IMR-90 (cell line): ENCODE measurements at regions not wholly inside any gene's neighbourhood (a gene's known extent, or its start where the extent isn't known, plus 50 kb on each side); places are given as distances from the start of the nearest gene placed in this dataset.

Experiments used
- ATAC-seq: fragments of 200-7000 bp; cut with Tn5 transposase; 2 replicates; pipeline ENCODE4 v1.9.1; 2020; ENCODE audit warnings: low read depth, mild to moderate bottlenecking, moderate library complexity
- BruUV-seq: library from RNA; stranded (reverse); fragments of 400-500 nt; replicated peaks from 2 replicates; lab custom pipeline; 2021; lab: Mats Ljungman, UMichigan
- CTCF ChIA-PET: fragments of 300-600 bp; formaldehyde crosslinking; extraction: SDS; loops from one replicate; lab custom pipeline; 2021; ENCODE audit warnings: antibody characterized with exemption; lab: Yijun Ruan, JAX
- POLR2A ChIA-PET: fragments of 300-600 bp; sonication (Branson Sonifier 250); formaldehyde crosslinking; loops from one replicate; lab custom pipeline; 2022; ENCODE audit warnings: antibody characterized with exemption; ENCODE audit not compliant: unreplicated experiment; lab: Charles Lee
- DNase-seq: peaks from one replicate; pipeline ENCODE4 v3.0.0; 2013
- H2AFZ ChIP-seq: replicated peaks from 2 replicates; pipeline ENCODE3; 2013; ENCODE audit warnings: low read length, mild to moderate bottlenecking; ENCODE audit not compliant: poor library complexity
- H2AK5ac ChIP-seq: 2 replicates; pipeline ENCODE4 v1.6.1; 2013; ENCODE audit warnings: low read depth, low read length, inconsistent platforms
- H2AK9ac ChIP-seq: replicated peaks from 2 replicates; pipeline ENCODE3; 2013; ENCODE audit warnings: mild to moderate bottlenecking, low read depth, low read length, moderate library complexity; ENCODE audit not compliant: poor library complexity
- H2BK120ac ChIP-seq: 2 replicates; pipeline ENCODE4 v1.6.1; 2013; ENCODE audit warnings: low read depth, low read length, inconsistent platforms
- H2BK15ac ChIP-seq: 3 replicates; pipeline ENCODE4 v1.6.1; 2013; ENCODE audit warnings: low read depth, low read length, inconsistent platforms
- H2BK20ac ChIP-seq: 2 replicates; pipeline ENCODE4 v1.6.1; 2013; ENCODE audit warnings: low read depth, mild to moderate bottlenecking, inconsistent platforms, low read length, moderate library complexity
- H2BK5ac ChIP-seq: 2 replicates; pipeline ENCODE4 v1.6.1; 2013; ENCODE audit warnings: mild to moderate bottlenecking, low read depth, low read length, inconsistent platforms; ENCODE audit not compliant: poor library complexity, severe bottlenecking
- H3K14ac ChIP-seq: replicated peaks from 2 replicates; pipeline ENCODE4 v1.6.1; 2013; ENCODE audit warnings: low read depth, low read length, inconsistent platforms
- H3K18ac ChIP-seq: 2 replicates; pipeline ENCODE4 v1.6.1; 2013; ENCODE audit warnings: low read depth, low read length, control low read depth
- H3K23ac ChIP-seq: 2 replicates; pipeline ENCODE4 v1.6.1; 2013; ENCODE audit warnings: low read depth, low read length, inconsistent platforms
- H3K27ac ChIP-seq: 2 replicates; pipeline ENCODE4 v1.5.1; 2013; ENCODE audit warnings: mild to moderate bottlenecking, control low read depth, low read length; ENCODE audit not compliant: insufficient read depth
- H3K27me3 ChIP-seq: 2 replicates; pipeline ENCODE4 v1.6.1; 2013; ENCODE audit warnings: low read length; ENCODE audit not compliant: control insufficient read depth, insufficient read depth
- H3K36me3 ChIP-seq: 2 replicates; pipeline ENCODE4 v1.6.1; 2013; ENCODE audit warnings: low read length, mixed read lengths; ENCODE audit not compliant: control insufficient read depth, insufficient read depth
- H3K4ac ChIP-seq: 2 replicates; pipeline ENCODE4 v1.6.1; 2013; ENCODE audit warnings: low read depth, low read length, inconsistent platforms
- H3K4me1 ChIP-seq: 2 replicates; pipeline ENCODE4 v1.6.1; 2013; ENCODE audit warnings: low read length, mixed read lengths; ENCODE audit not compliant: control insufficient read depth, insufficient read depth
- H3K4me2 ChIP-seq: 2 replicates; pipeline ENCODE4 v1.6.1; 2013; ENCODE audit warnings: low read depth, mild to moderate bottlenecking, control low read depth, low read length, moderate library complexity
- H3K4me3 ChIP-seq: 2 replicates; pipeline ENCODE4 v1.5.1; 2013; ENCODE audit warnings: low read depth, mild to moderate bottlenecking, control low read depth, low read length, moderate library complexity; ENCODE audit not compliant: insufficient read depth
- H3K56ac ChIP-seq: 2 replicates; pipeline ENCODE4 v1.6.1; 2013; ENCODE audit warnings: low read length, inconsistent platforms; ENCODE audit not compliant: insufficient read depth; ENCODE audit errors: extremely low read depth
- H3K79me1 ChIP-seq, 2 experiments: 2 replicates each; pipeline ENCODE4 v1.6.1; 2013; ENCODE audit warnings: low read length in 2 of 2, inconsistent platforms in 1 of 2, low read depth in 1 of 2
- H3K9ac ChIP-seq: 2 replicates; pipeline ENCODE4 v1.6.1; 2013; ENCODE audit warnings: low read depth, low read length, control low read depth
- H3K9me1 ChIP-seq: 2 replicates; pipeline ENCODE4 v1.6.1; 2013; ENCODE audit warnings: low read length, inconsistent platforms; ENCODE audit not compliant: insufficient read depth
- H3K9me3 ChIP-seq: 2 replicates; pipeline ENCODE4 v1.6.1; 2013; ENCODE audit warnings: low read length; ENCODE audit not compliant: control insufficient read depth, insufficient read depth
- H4K20me1 ChIP-seq: 2 replicates; pipeline ENCODE4 v1.6.1; 2013; ENCODE audit warnings: low read length, inconsistent platforms; ENCODE audit not compliant: insufficient read depth
- H4K5ac ChIP-seq: 2 replicates; pipeline ENCODE4 v1.6.1; 2013; ENCODE audit warnings: mild to moderate bottlenecking, low read depth, low read length, control low read depth
- H4K8ac ChIP-seq, 2 experiments: 2 replicates each; pipeline ENCODE4 v1.6.1; 2013; ENCODE audit warnings: low read depth in 2 of 2, low read length in 2 of 2, control low read depth in 1 of 2, inconsistent platforms in 1 of 2
- H4K91ac ChIP-seq: 2 replicates; pipeline ENCODE4 v1.6.1; 2013; ENCODE audit warnings: low read depth, low read length, inconsistent platforms; ENCODE audit not compliant: insufficient read depth
- CEBPB ChIP-seq: IDR thresholded peaks from 2 replicates; pipeline ENCODE4 v1.6.1; 2012; ENCODE audit warnings: low read depth, low read length, improper control_type of control experiment
- MXI1 ChIP-seq: IDR thresholded peaks from 2 replicates; pipeline ENCODE4 v1.6.1; 2012; ENCODE audit warnings: low read depth, mild to moderate bottlenecking, low read length, moderate library complexity, borderline replicate concordance
- NFE2L2 ChIP-seq: fragments of 150-350 bp; IDR thresholded peaks from 2 replicates; pipeline ENCODE4 v1.6.1; 2016; ENCODE audit warnings: low read depth, mild to moderate bottlenecking, low read length
- RFX5 ChIP-seq: IDR thresholded peaks from 2 replicates; pipeline ENCODE4 v1.8.0; 2012; ENCODE audit warnings: low read depth, mild to moderate bottlenecking, low read length, moderate library complexity
- SMC3 ChIP-seq: fragments of 150-350 bp; IDR thresholded peaks from 2 replicates; pipeline ENCODE4 v1.6.1; 2016; ENCODE audit warnings: low read depth, mild to moderate bottlenecking, antibody characterized with exemption, low read length, moderate library complexity
- dilution Hi-C: fragments of 300-500 bp; cut with HindIII; formaldehyde crosslinking; loops from one replicate; pipeline ENCODE4 v1.14.3; 2018; ENCODE audit warnings: low sequenced_read_pairs; ENCODE audit not compliant: unreplicated experiment
- in situ Hi-C: fragments of 300-500 bp; cut with MboI; formaldehyde crosslinking; loops from 3 replicates; pipeline ENCODE4 v1.14.3; 2019; ENCODE audit warnings: low sequenced_read_pairs, inconsistent platforms, mixed read lengths
- intact Hi-C: fragments of 100-400 bp; cut with micrococcal nuclease; formaldehyde crosslinking; loops from 2 replicates; pipeline ENCODE4 v1.10.0; 2022
- TF ChIP-seq, protein P1 (sequence below): fragments of 150-350 bp; IDR thresholded peaks from 2 replicates; pipeline ENCODE4 v1.6.1; 2017; ENCODE audit warnings: mild to moderate bottlenecking, antibody characterized with exemption, low read length, low read depth

DNA sequence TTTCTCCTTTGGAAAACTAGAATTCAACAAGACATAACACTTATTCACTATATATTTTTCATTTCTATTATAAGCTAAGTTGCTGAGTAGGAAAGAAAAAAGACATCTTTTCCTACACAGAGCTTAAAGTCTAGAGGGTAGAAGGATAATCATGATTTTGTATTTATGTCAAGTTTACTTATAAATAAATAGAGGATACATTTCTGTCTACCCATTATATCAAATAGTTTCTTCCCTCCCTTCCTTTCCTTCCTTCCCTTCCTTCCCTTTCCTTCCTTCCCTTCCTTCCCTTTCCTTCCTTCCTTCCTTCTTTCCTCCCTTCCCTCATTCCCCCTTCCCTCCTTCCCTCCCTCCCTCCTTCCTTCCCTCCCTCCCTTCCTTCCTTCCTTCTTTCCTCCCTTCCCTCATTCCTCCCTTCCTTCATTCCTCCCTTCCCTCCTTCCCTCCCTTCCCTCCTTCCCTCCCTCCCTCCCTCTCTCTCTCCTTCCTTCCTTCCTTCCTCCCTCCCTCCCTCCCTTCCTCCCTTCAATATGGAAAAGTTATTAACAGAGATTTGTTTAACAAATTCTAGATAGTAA is 308.4 kb upstream of the COL3A1 start:
- in situ Hi-C loops, result no loop called here
- H2AK9ac ChIP-seq, result no peak overlapping the region

More for the DNA sequence above, 308.4 kb upstream of the COL3A1 start:
- Histone ChIP-seq H3K9me1 (peaks cover 2% of the 10 kb centered on the region), H3K23ac (no peak overlapping the region), H3K27ac (no peak overlapping the region), H2BK120ac (0 out of 2 replicates have a peak overlapping the region, but pooled peaks have one; percentile 39), H3K4me2 (no peak overlapping the region), H3K4ac (no peak overlapping the region), H3K27me3 (no peaks in the 10 kb centered on the region), H2BK15ac (no peak overlapping the region), H4K20me1 (no peaks in the 10 kb centered on the region), H3K9me3 (no peaks in the 10 kb centered on the region), H4K8ac (no peak overlapping the region), H2BK20ac (no peak overlapping the region), H3K4me1 (no peaks in the 10 kb centered on the region; the same call in 1 of the 2 replicates), H3K18ac (no peak overlapping the region), H3K4me3 (no peak overlapping the region), H3K9ac (no peak overlapping the region), H2AK5ac (peak overlapping the region; percentile 91; the same call in 1 of the 2 replicates), H2BK5ac (no peak overlapping the region), H3K36me3 (no peaks in the 10 kb centered on the region), H3K79me1 (no peaks in the 10 kb centered on the region), H3K56ac (no peak overlapping the region), H3K14ac (no peak overlapping the region), H4K91ac (peak overlapping the region; percentile 60; the same call in 1 of the 2 replicates), H4K5ac (no peak overlapping the region), H2AFZ (no peak overlapping the region)
- dilution Hi-C loops (no loop called here), intact Hi-C loops (no loop called here)
- no TSS peak for BruUV-seq
- ChIA-PET CTCF (no interaction called here), POLR2A (interaction anchor here (0.8 kb wide), 1 partner anchor 10 kb away, joined by 3 read pairs; no protein-coding TSS in a partner anchor)
- no peak for DNase-seq
- ATAC-seq, result no peak
- TF ChIP-seq CEBPB (no peak), SMC3 (no peak), RFX5 (no peak), NFE2L2 (no peak), MXI1 (no peak)
- TF ChIP-seq, protein P1, sequence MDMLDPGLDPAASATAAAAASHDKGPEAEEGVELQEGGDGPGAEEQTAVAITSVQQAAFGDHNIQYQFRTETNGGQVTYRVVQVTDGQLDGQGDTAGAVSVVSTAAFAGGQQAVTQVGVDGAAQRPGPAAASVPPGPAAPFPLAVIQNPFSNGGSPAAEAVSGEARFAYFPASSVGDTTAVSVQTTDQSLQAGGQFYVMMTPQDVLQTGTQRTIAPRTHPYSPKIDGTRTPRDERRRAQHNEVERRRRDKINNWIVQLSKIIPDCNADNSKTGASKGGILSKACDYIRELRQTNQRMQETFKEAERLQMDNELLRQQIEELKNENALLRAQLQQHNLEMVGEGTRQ, result no peak
